H9 (cell line): ENCODE measurements at regions not wholly inside any gene's neighbourhood (a gene's known extent, or its start where the extent isn't known, plus 50 kb on each side); places are given as distances from the start of the nearest gene placed in this dataset.

Experiments used
- DNase-seq: peaks from one replicate; pipeline ENCODE4 v3.0.0-alpha.2; 2017
- H2AFZ ChIP-seq: one replicate; pipeline ENCODE4 v1.6.1; 2013; ENCODE audit warnings: mild to moderate bottlenecking, low read length, control low read depth, moderate library complexity
- H2AK5ac ChIP-seq: 2 replicates; pipeline ENCODE4 v1.6.1; 2013; ENCODE audit warnings: low read length, control low read depth, mixed read lengths; ENCODE audit not compliant: insufficient read length
- H2BK120ac ChIP-seq: one replicate; pipeline ENCODE4 v1.6.1; 2013; ENCODE audit warnings: low read depth, mild to moderate bottlenecking, low read length, control low read depth, inconsistent platforms; ENCODE audit not compliant: poor library complexity, severe bottlenecking
- H2BK12ac ChIP-seq: 2 replicates; pipeline ENCODE4 v1.6.1; 2013; ENCODE audit warnings: low read length, control low read depth, mixed read lengths, low read depth; ENCODE audit not compliant: insufficient read length
- H2BK15ac ChIP-seq: 2 replicates; pipeline ENCODE4 v1.6.1; 2013; ENCODE audit warnings: low read depth, low read length, control low read depth
- H2BK20ac ChIP-seq: one replicate; pipeline ENCODE4 v1.6.1; 2013; ENCODE audit warnings: low read depth, mild to moderate bottlenecking, low read length, control low read depth, inconsistent platforms; ENCODE audit not compliant: poor library complexity, severe bottlenecking
- H2BK5ac ChIP-seq: 2 replicates; pipeline ENCODE4 v1.6.1; 2013; ENCODE audit warnings: low read length, control low read depth, mixed read lengths; ENCODE audit not compliant: insufficient read length
- H3K14ac ChIP-seq: 2 replicates; pipeline ENCODE4 v1.6.1; 2013; ENCODE audit warnings: low read length, control low read depth; ENCODE audit not compliant: insufficient read depth
- H3K18ac ChIP-seq: 2 replicates; pipeline ENCODE4 v1.6.1; 2013; ENCODE audit warnings: low read depth, mild to moderate bottlenecking, mixed read lengths, low read length, control low read depth; ENCODE audit not compliant: insufficient read length
- H3K23ac ChIP-seq: 2 replicates; pipeline ENCODE4 v1.6.1; 2013; ENCODE audit warnings: low read length, control low read depth, mixed read lengths, low read depth; ENCODE audit not compliant: insufficient read length
- H3K23me2 ChIP-seq: 2 replicates; pipeline ENCODE4 v1.6.1; 2013; ENCODE audit warnings: low read depth, mild to moderate bottlenecking, mixed read lengths, low read length, control low read depth; ENCODE audit not compliant: insufficient read length, poor library complexity, severe bottlenecking
- H3K27ac ChIP-seq: 2 replicates; pipeline ENCODE4 v1.5.1; 2013; ENCODE audit warnings: low read length, control low read depth, mixed read lengths, low read depth; ENCODE audit not compliant: insufficient read length
- H3K27me3 ChIP-seq: 2 replicates; pipeline ENCODE4 v1.6.1; 2013; ENCODE audit warnings: low read length, control low read depth, inconsistent platforms; ENCODE audit not compliant: insufficient read depth
- H3K4ac ChIP-seq: 2 replicates; pipeline ENCODE4 v1.6.1; 2013; ENCODE audit warnings: low read depth, mild to moderate bottlenecking, control low read depth, inconsistent platforms, low read length, moderate library complexity
- H3K4me1 ChIP-seq: 2 replicates; pipeline ENCODE4 v1.6.1; 2013; ENCODE audit warnings: low read length, control low read depth, inconsistent platforms; ENCODE audit not compliant: insufficient read depth
- H3K4me2 ChIP-seq: 2 replicates; pipeline ENCODE4 v1.6.1; 2013; ENCODE audit warnings: low read length, control low read depth, mixed read lengths; ENCODE audit not compliant: insufficient read length, insufficient read depth
- H3K56ac ChIP-seq: 2 replicates; pipeline ENCODE4 v1.6.1; 2013; ENCODE audit warnings: low read depth, mild to moderate bottlenecking, mixed read lengths, low read length, control low read depth; ENCODE audit not compliant: insufficient read length
- H3K79me1 ChIP-seq: 2 replicates; pipeline ENCODE4 v1.6.1; 2013; ENCODE audit warnings: low read depth, mild to moderate bottlenecking, moderate library complexity, low read length, control low read depth, inconsistent platforms; ENCODE audit not compliant: insufficient read depth, poor library complexity, severe bottlenecking
- H3K79me2 ChIP-seq: 2 replicates; pipeline ENCODE4 v1.6.1; 2013; ENCODE audit warnings: low read length, control low read depth, inconsistent platforms; ENCODE audit not compliant: insufficient read depth
- H3K9ac ChIP-seq: 2 replicates; pipeline ENCODE4 v1.6.1; 2013; ENCODE audit warnings: low read length, control low read depth, mixed read lengths; ENCODE audit not compliant: insufficient read length; ENCODE audit errors: extremely low read depth
- H3K9me3 ChIP-seq: one replicate; pipeline ENCODE4 v1.6.1; 2013; ENCODE audit warnings: low read depth, low read length, inconsistent platforms; ENCODE audit not compliant: control insufficient read depth
- H3T11ph ChIP-seq: one replicate; pipeline ENCODE4 v1.6.1; 2013; ENCODE audit warnings: mild to moderate bottlenecking, low read length, control low read depth, inconsistent platforms
- H4K20me1 ChIP-seq: one replicate; pipeline ENCODE4 v1.6.1; 2013; ENCODE audit not compliant: control insufficient read depth, insufficient read length, insufficient read depth
- H4K5ac ChIP-seq: 2 replicates; pipeline ENCODE4 v1.6.1; 2013; ENCODE audit warnings: low read depth, mild to moderate bottlenecking, mixed read lengths, low read length, control low read depth; ENCODE audit not compliant: insufficient read length
- H4K8ac ChIP-seq: replicated peaks from 2 replicates; pipeline ENCODE4 v1.6.1; 2013; ENCODE audit warnings: low read length, control low read depth, mixed read lengths, low read depth; ENCODE audit not compliant: insufficient read length
- H4K91ac ChIP-seq: 2 replicates; pipeline ENCODE4 v1.6.1; 2013; ENCODE audit warnings: low read depth, mild to moderate bottlenecking, moderate library complexity, mixed read lengths, low read length, control low read depth; ENCODE audit not compliant: insufficient read length
- H3K27ac Mint-ChIP-seq, 3 experiments: 2 replicates in 2 of 3; 3 replicates in 1 of 3; pipeline ENCODE4 v1.8.0; 2020 to 2021; ENCODE audit warnings: mixed read lengths in 3 of 3, mild to moderate bottlenecking in 1 of 3, moderate library complexity in 1 of 3
- H3K27me3 Mint-ChIP-seq: 2 replicates; pipeline ENCODE4 v1.8.0; 2021; ENCODE audit warnings: low read depth, mild to moderate bottlenecking, moderate library complexity, mixed read lengths
- H3K36me3 Mint-ChIP-seq, 3 experiments: 2 replicates in 2 of 3; 3 replicates in 1 of 3; pipeline ENCODE4 v1.8.0; 2020 to 2021; ENCODE audit warnings: low read depth in 3 of 3, mixed read lengths in 3 of 3; ENCODE audit not compliant: insufficient read depth in 1 of 3
- H3K4me1 Mint-ChIP-seq, 2 experiments: 2 replicates each; pipeline ENCODE4 v1.8.0; 2020; ENCODE audit warnings: mixed read lengths in 2 of 2
- H3K4me3 Mint-ChIP-seq, 2 experiments: 2 replicates in 1 of 2; 3 replicates in 1 of 2; pipeline ENCODE4 v1.8.0; 2020 to 2021; ENCODE audit warnings: mild to moderate bottlenecking in 2 of 2, mixed read lengths in 2 of 2, moderate library complexity in 1 of 2
- H3K9me3 Mint-ChIP-seq, 2 experiments: 2 replicates in 1 of 2; 3 replicates in 1 of 2; pipeline ENCODE4 v1.8.0; 2020; ENCODE audit warnings: mild to moderate bottlenecking in 2 of 2, mixed read lengths in 2 of 2, moderate library complexity in 1 of 2
- CTCF ChIP-seq: fragments of 200-600 bp; sonication (generic); conservative IDR thresholded peaks from 3 replicates; pipeline ENCODE4 v1.8.0; 2021; ENCODE audit warnings: antibody characterized with exemption, mild to moderate bottlenecking
- WGBS: extraction: QIAGEN DNeasy Blood & Tissue Kit; methylation state at CpG from one replicate; pipeline ENCODE4 v1.1.7; 2013; ENCODE audit warnings: missing lambda C conversion rate, low lambda C conversion rate, mixed read lengths; ENCODE audit not compliant: insufficient read length; ENCODE audit errors: extremely low coverage; 5-methylcytosine and 5-hydroxymethylcytosine counted together

GRCh38 chr7:35342786-35343185, 88.9 kb upstream of the TBX20 start:
- Histone ChIP-seq H3K9me3 (no peaks in the 10 kb centered on the region), H3K23me2 (no peaks in the 10 kb centered on the region), H3K4ac (no peak overlapping the region), H2BK15ac (no peak overlapping the region), H3T11ph (no peak overlapping the region), H3K9ac (no peak overlapping the region), H4K5ac (no peak overlapping the region), H3K14ac (no peak overlapping the region), H3K56ac (no peak overlapping the region), H4K91ac (no peak overlapping the region), H2AK5ac (no peak overlapping the region), H3K79me1 (no peaks in the 10 kb centered on the region), H4K20me1 (no peaks in the 10 kb centered on the region), H3K18ac (no peak overlapping the region), H3K4me2 (no peak overlapping the region), H2BK20ac (no peak overlapping the region), H2BK12ac (no peak overlapping the region), H3K23ac (no peak overlapping the region), H2AFZ (no peak overlapping the region), H3K27ac (no peak overlapping the region), H3K4me1 (no peaks in the 10 kb centered on the region), H2BK5ac (no peak overlapping the region), H3K27me3 (no peaks in the 10 kb centered on the region), H3K79me2 (no peaks in the 10 kb centered on the region), H4K8ac (no peak overlapping the region), H2BK120ac (no peak overlapping the region)
- no peak for TF ChIP-seq CTCF
- Mint-ChIP-seq H3K27me3 (peaks cover 7% of the 10 kb centered on the region), H3K36me3 (no peaks in the 10 kb centered on the region), H3K9me3 (no peaks in the 10 kb centered on the region), H3K4me1 (peaks cover 6 to 7% of the 10 kb centered on the region in 2 experiments; a peak in 3 of 4 replicates), H3K27ac (no peak overlapping the region), H3K4me3 (no peak overlapping the region)
- no CpG with 5 or more reads among the region's 3 CpGs for WGBS
- DNase-seq, result no peak
